Lung microvascular endothelial cell (primary cell): ENCODE measurements at regions not wholly inside any gene's neighbourhood (a gene's known extent, or its start where the extent isn't known, plus 50 kb on each side); places are given as distances from the start of the nearest gene placed in this dataset.
"Not testable (repeated sequence)": the region's sequence is repeated elsewhere in the genome, so short reads cannot be mapped to it uniquely, and the experiment has no call there.

Experiments used
- DNase-seq, 2 donors: peaks; one replicate each; pipeline versions ENCODE4 v3.0.0 to v3.0.0-alpha.2; 2010; ENCODE audit warnings: low read depth in 2 of 2

- peak; percentile 30 to 80 for DNase-seq
These were observed 60.6 kb upstream of the AKR1C1 start for GRCh38 chr10:4902571-4903011.

GRCh38 chr10:4903126-4903525, 60.1 kb upstream of the AKR1C1 start:
- not testable (repeated sequence) for DNase-seq

- DNase-seq = not testable (repeated sequence)
These were observed 59.5 kb upstream of the AKR1C1 start for GRCh38 chr10:4903675-4904074.

GRCh38 chr10:4909118-4909517, 54.1 kb upstream of the AKR1C1 start:
- DNase-seq = no peak
